ENCODE measurements at regions not wholly inside any gene's neighbourhood (a gene's known extent, or its start where the extent isn't known, plus 50 kb on each side); places are given as distances from the start of the nearest gene placed in this dataset.

- intact Hi-C loops (cut with micrococcal nuclease): no loop called here
- CTCF ChIA-PET: no interaction called here
These were observed 91.3 kb downstream of the MAF start for GRCh38 chr16:79509211-79509631.

More at GRCh38 chr16:79509211-79509631, 91.3 kb downstream of the MAF start:
- no peak overlapping the region for H3K27ac ChIP-seq (ENCODE audit: low read depth, low read length)
- DNase-seq (ENCODE audit: low read depth, low spot score) (no peak), ATAC-seq (no peak)
- BruUV-seq (replicated peaks): no TSS peak
- H3K27me3 ChIP-seq (ENCODE audit: insufficient read depth, low read length): no peaks in the 10 kb centered on the region
- no peaks in the 10 kb centered on the region for H3K4me1 ChIP-seq (ENCODE audit: control insufficient read depth in 1 of 2, insufficient read depth in 2 of 2, low read length in 2 of 2)
- TF ChIP-seq CBX3 (IDR thresholded peaks at IDR 0.05; ENCODE audit: low read depth) (no peak), YY1 (IDR thresholded peaks at IDR 0.05; ENCODE audit: extremely low read depth, insufficient replicate concordance, low read depth, low read length) (no peak), CTCF (IDR thresholded peaks at IDR 0.05 in 2 of 3, conservative IDR thresholded peaks at IDR 0.05 in 1 of 3; ENCODE audit: borderline replicate concordance in 1 of 3, insufficient read depth in 1 of 3, low read depth in 2 of 3, low read length in 2 of 3) (no peak), TCF7L2 (IDR thresholded peaks at IDR 0.05; ENCODE audit: borderline replicate concordance, extremely low read depth, insufficient read depth, insufficient read length) (no peak), POLR2AphosphoS5 (IDR thresholded peaks at IDR 0.05; ENCODE audit: low read depth, low read length) (no peak), REST (IDR thresholded peaks at IDR 0.05; ENCODE audit: low read depth) (no peak), SIN3A (IDR thresholded peaks at IDR 0.05; ENCODE audit: low read depth) (no peak), FOSL1 (IDR thresholded peaks at IDR 0.05; ENCODE audit: low read depth) (no peak), ZBTB33 (IDR thresholded peaks at IDR 0.05; ENCODE audit: extremely low read depth, insufficient replicate concordance, low read length) (no peak), ZNF274 (IDR thresholded peaks at IDR 0.05; ENCODE audit: low read depth, low read length) (no peak), ATF3 (IDR thresholded peaks at IDR 0.05) (no peak), JUND (IDR thresholded peaks at IDR 0.05) (no peak), RAD21 (IDR thresholded peaks at IDR 0.05; ENCODE audit: low read depth) (no peak), EZH2 (IDR thresholded peaks at IDR 0.05) (no peak), EZH2phosphoT487 (IDR thresholded peaks at IDR 0.05; ENCODE audit: borderline replicate concordance) (no peak), ELF1 (IDR thresholded peaks at IDR 0.05; ENCODE audit: borderline replicate concordance, low read depth) (no peak), MAX (IDR thresholded peaks at IDR 0.05) (no peak)
- H3K79me2 ChIP-seq (ENCODE audit: insufficient read depth, low read length): no peaks in the 10 kb centered on the region
- no peaks in the 10 kb centered on the region for H4K20me1 ChIP-seq (ENCODE audit: insufficient read depth)
- ChIA-PET RAD21 (ENCODE audit: low non-redundant PET in 1 of 2, low total read pairs in 2 of 2, uncharacterized antibody in 2 of 2, unreplicated experiment in 2 of 2) (no interaction called here), POLR2A (no interaction called here)
- H2AFZ ChIP-seq (ENCODE audit: low read depth, low read length, poor library complexity, severe bottlenecking): no peak overlapping the region
- no peak overlapping the region for H3K4me3 ChIP-seq (replicated peaks in 1 of 2; ENCODE audit: low read depth in 1 of 2, low read length in 2 of 2)
- no peak overlapping the region for H3K4me2 ChIP-seq (ENCODE audit: low read length)
- peaks cover 31 to 33% of the 10 kb centered on the region in 2 experiments; a peak in 2 of 4 replicates for H3K9me3 ChIP-seq (ENCODE audit: control insufficient read depth in 1 of 2, insufficient read depth in 1 of 2, low read depth in 1 of 2, low read length in 2 of 2)
- H3K9ac ChIP-seq (ENCODE audit: low read length): no peak overlapping the region
- no peaks in the 10 kb centered on the region for H3K36me3 ChIP-seq (ENCODE audit: control insufficient read depth in 1 of 2, insufficient read depth in 2 of 2, low read length in 2 of 2)
- no peaks in the 10 kb centered on the region for H3K9me2 ChIP-seq (ENCODE audit: insufficient read depth)
